GM12878 (cell line): ENCODE measurements at regions not wholly inside any gene's neighbourhood (a gene's known extent, or its start where the extent isn't known, plus 50 kb on each side); places are given as distances from the start of the nearest gene placed in this dataset.
"Not testable (repeated sequence)": the region's sequence is repeated elsewhere in the genome, so short reads cannot be mapped to it uniquely, and the experiment has no call there.

Experiments used
- ATAC-seq: fragments of 200-7000 bp; cut with Tn5 transposase; 3 replicates; pipeline ENCODE4 v1.9.1; 2020; ENCODE audit warnings: mild to moderate bottlenecking, moderate library complexity
- BruUV-seq: library from RNA; stranded (reverse); fragments of 400-500 nt; replicated peaks from 2 replicates; lab custom pipeline; 2021; lab: Mats Ljungman, UMichigan
- CTCF ChIA-PET: fragments of 300-600 bp; sonication (Branson Sonifier 250); formaldehyde crosslinking; extraction: SDS; loops from one replicate; lab custom pipeline; 2021; ENCODE audit warnings: inconsistent platforms; lab: Yijun Ruan, JAX
- POLR2A ChIA-PET: fragments of 350-600 bp; formaldehyde crosslinking; extraction: SDS; loops from one replicate; lab custom pipeline; 2021; ENCODE audit warnings: inconsistent platforms; lab: Charles Lee
- RAD21 ChIA-PET: fragments of 300-600 bp; sonication (Branson Sonifier 250); formaldehyde crosslinking; loops from one replicate; lab custom pipeline; 2023; ENCODE audit warnings: antibody characterized with exemption; ENCODE audit not compliant: unreplicated experiment; lab: Charles Lee
- SMC1A ChIA-PET: fragments of 300-600 bp; sonication (Branson Sonifier 250); formaldehyde crosslinking; loops from one replicate; lab custom pipeline; 2023; ENCODE audit not compliant: unreplicated experiment, uncharacterized antibody; lab: Charles Lee
- DNase-seq: peaks from one replicate; pipeline ENCODE4 v3.0.0-alpha.2; 2011; ENCODE audit warnings: low read depth, low spot score
- FAIRE-seq: peaks from 3 replicates; lab custom pipeline; 2011; peaks lifted over from hg19 to GRCh38; lab: Jason Lieb, UNC
- H2AFZ ChIP-seq: 2 replicates; pipeline ENCODE4 v1.6.0; 2011; ENCODE audit warnings: low read depth, low read length, control low read depth; ENCODE audit not compliant: control insufficient read depth
- H3K27ac ChIP-seq: 2 replicates; pipeline ENCODE4 v1.5.1; 2011; ENCODE audit warnings: control low read depth; ENCODE audit not compliant: control insufficient read depth, insufficient read depth
- H3K27me3 ChIP-seq, 2 experiments: replicated peaks in 1 of 2; 2 replicates each; pipeline versions ENCODE4 v1.6.0 to v1.6.1; 2011; ENCODE audit warnings: low read length in 1 of 2; ENCODE audit not compliant: control insufficient read depth in 2 of 2, insufficient read depth in 2 of 2
- H3K36me3 ChIP-seq, 2 experiments: 2 replicates each; pipeline ENCODE4 v1.5.1; 2011; ENCODE audit warnings: low read length in 1 of 2; ENCODE audit not compliant: control insufficient read depth in 2 of 2, insufficient read depth in 2 of 2
- H3K4me1 ChIP-seq: 2 replicates; pipeline ENCODE4 v1.6.1; 2011; ENCODE audit warnings: mild to moderate bottlenecking, low read length, moderate library complexity, mixed read lengths; ENCODE audit not compliant: control insufficient read depth, insufficient read depth
- H3K4me2 ChIP-seq: 2 replicates; pipeline ENCODE4 v1.6.0; 2011; ENCODE audit warnings: control low read depth; ENCODE audit not compliant: control insufficient read depth, insufficient read depth
- H3K4me3 ChIP-seq: fragments of 200-600 bp; sonication (generic); 2 replicates; pipeline ENCODE4 v1.5.1; 2016
- H3K79me2 ChIP-seq: 2 replicates; pipeline ENCODE4 v1.6.0; 2011; ENCODE audit warnings: low read length; ENCODE audit not compliant: control insufficient read depth, insufficient read depth
- H3K9ac ChIP-seq: 2 replicates; pipeline ENCODE4 v1.8.0; 2011; ENCODE audit warnings: low read length, control low read depth, mixed read lengths; ENCODE audit not compliant: control insufficient read depth, insufficient read depth
- H3K9me3 ChIP-seq: replicated peaks from 3 replicates; pipeline ENCODE4 v1.5.1; 2011; ENCODE audit warnings: mild to moderate bottlenecking, low read length; ENCODE audit not compliant: control insufficient read depth, insufficient read depth
- H4K20me1 ChIP-seq: 2 replicates; pipeline ENCODE4 v1.6.0; 2011; ENCODE audit not compliant: control insufficient read depth, insufficient read depth
- RB1 ChIP-seq: fragments of 450-650 bp; formaldehyde crosslinking; IDR thresholded peaks from 2 replicates; pipeline ENCODE4 v1.6.1; 2017; ENCODE audit warnings: mild to moderate bottlenecking, borderline replicate concordance
- WGBS: methylation state at CpG from one replicate; pipeline ENCODE4 v1.1.6; 2016; ENCODE audit warnings: low lambda C conversion rate; ENCODE audit not compliant: insufficient replicate concordance, insufficient coverage; ENCODE audit errors: missing lambda C conversion rate; 5-methylcytosine and 5-hydroxymethylcytosine counted together
- in situ Hi-C: fragments of 300-500 bp; cut with MboI; formaldehyde crosslinking; loops from 9 replicates; pipeline ENCODE4 v1.14.3; 2018; ENCODE audit warnings: mixed read lengths
- intact Hi-C: fragments of 100-400 bp; cut with micrococcal nuclease; formaldehyde crosslinking; loops from one replicate; pipeline ENCODE4 v1.14.2; 2022; ENCODE audit not compliant: unreplicated experiment

DNA sequence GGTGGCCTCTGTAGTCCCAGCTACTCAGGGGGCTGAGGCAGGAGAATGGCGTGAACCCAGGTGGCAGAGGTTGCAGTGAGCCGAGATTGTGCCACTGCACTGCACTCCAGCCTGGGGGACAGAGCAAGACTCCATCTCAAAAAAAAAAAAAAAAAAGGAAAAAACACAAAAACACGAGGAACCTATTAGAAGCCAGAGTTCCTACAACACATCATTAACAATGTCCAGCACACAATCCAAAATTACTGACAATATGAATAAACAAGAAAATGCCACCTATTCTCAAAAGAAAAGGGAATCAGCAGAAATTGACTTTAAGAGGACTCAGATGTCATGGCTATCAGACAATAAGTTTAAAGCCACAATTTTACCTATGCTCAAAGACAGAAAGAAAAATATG lies 57.3 kb upstream of the HS3ST3A1 start:
- ATAC-seq, H3K4me1 ChIP-seq: not testable (repeated sequence)

DNA sequence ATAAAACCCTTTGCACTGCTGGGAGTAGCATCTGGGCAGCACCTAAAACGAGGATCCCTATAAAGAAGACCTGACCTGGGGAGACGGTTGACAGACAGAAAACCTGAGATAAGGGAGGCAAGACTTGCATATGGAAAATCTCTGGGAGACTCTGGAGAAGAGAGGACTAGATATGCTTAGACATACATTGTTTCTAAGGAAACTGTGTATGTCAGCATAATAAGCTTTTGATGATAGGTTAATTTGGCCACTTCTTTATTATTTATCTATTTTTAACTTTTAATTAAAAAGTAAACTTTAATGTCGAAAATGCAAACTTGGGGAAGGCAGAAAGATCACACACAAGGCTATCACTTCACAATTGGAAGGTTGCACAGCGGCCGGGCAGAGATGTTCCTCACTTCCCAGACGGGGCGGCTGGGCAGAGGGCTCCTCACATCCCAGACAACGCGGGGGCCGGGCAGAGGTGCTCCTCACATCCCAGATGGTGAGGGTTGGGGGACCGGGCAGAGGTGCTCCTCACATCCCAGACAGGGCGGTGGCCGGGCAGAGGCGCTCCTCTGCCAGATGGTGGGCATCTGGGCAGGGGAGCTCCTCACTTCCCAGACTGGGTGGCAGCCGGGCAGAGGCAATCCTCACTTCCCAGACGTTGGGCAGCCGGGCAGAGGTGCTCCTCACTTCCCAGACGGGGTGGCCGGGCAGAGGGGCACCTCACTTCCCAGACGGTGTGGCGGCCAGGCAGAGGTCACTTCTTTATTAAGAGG lies 64.3 kb upstream of the HS3ST3A1 start:
- POLR2A ChIA-PET: no interaction called here

More for the DNA sequence above, 57.3 kb upstream of the HS3ST3A1 start:
- DNase-seq, FAIRE-seq, H3K4me3 ChIP-seq, intact Hi-C loops, H2AFZ ChIP-seq, H3K9me3 ChIP-seq, H3K36me3 ChIP-seq, H3K27me3 ChIP-seq, SMC1A ChIA-PET, CTCF ChIA-PET, in situ Hi-C loops, H3K4me2 ChIP-seq, POLR2A ChIA-PET, RAD21 ChIA-PET, H3K79me2 ChIP-seq, H3K27ac ChIP-seq, H4K20me1 ChIP-seq, H3K9ac ChIP-seq, BruUV-seq: not testable (repeated sequence)
- WGBS: 10% methylated on average over 3 of the region's 3 CpGs

More for the DNA sequence above, 64.3 kb upstream of the HS3ST3A1 start:
- no peak for ATAC-seq
- ChIA-PET SMC1A (no interaction called here), RAD21 (no interaction called here), CTCF (interaction anchor here (0.6 kb wide), 1 partner anchor 8 kb away, joined by 3 read pairs; no protein-coding TSS in a partner anchor)
- H3K9me3 ChIP-seq: no peaks in the 10 kb centered on the region; the same call in 2 of the 3 replicates
- in situ Hi-C loops: no loop called here
- no peak overlapping the region for H3K27ac ChIP-seq
- no peaks in the 10 kb centered on the region for H4K20me1 ChIP-seq
- no peaks in the 10 kb centered on the region for H3K36me3 ChIP-seq
- no peak for DNase-seq
- H3K4me1 ChIP-seq: no peaks in the 10 kb centered on the region
- H3K27me3 ChIP-seq: no peaks in the 10 kb centered on the region
- no peak overlapping the region for H2AFZ ChIP-seq
- 39% methylated on average over 21 of the region's 21 CpGs for WGBS
- H3K4me2 ChIP-seq: no peak overlapping the region
- no TSS peak for BruUV-seq
- no peak overlapping the region for H3K9ac ChIP-seq
- TF ChIP-seq RB1: no peak
- no peak for FAIRE-seq
- no peaks in the 10 kb centered on the region for H3K79me2 ChIP-seq
- intact Hi-C loops: no loop called here
- H3K4me3 ChIP-seq: no peak overlapping the region
